ENCODE measurements at regions not wholly inside any gene's neighbourhood (a gene's known extent, or its start where the extent isn't known, plus 50 kb on each side); places are given as distances from the start of the nearest gene placed in this dataset.
"Not testable (repeated sequence)": the region's sequence is repeated elsewhere in the genome, so short reads cannot be mapped to it uniquely, and the experiment has no call there.

- FAIRE-seq = no peak
- DNase-seq (ENCODE audit: insufficient read length, low spot score) = no peak
- TF ChIP-seq POLR2A (IDR thresholded peaks at IDR 0.05; ENCODE audit: low read depth, low read length) = no peak
Measured at GRCh38 chr3:38957296-38957695, 94.4 kb downstream of the SCN11A start.

GRCh38 chr3:38952721-38953120 lies 99.0 kb downstream of the SCN11A start:
- no peak for DNase-seq (ENCODE audit: insufficient read length, low spot score)
- no peak for TF ChIP-seq POLR2A (IDR thresholded peaks at IDR 0.05; ENCODE audit: low read depth, low read length)
- FAIRE-seq = no peak

DNA sequence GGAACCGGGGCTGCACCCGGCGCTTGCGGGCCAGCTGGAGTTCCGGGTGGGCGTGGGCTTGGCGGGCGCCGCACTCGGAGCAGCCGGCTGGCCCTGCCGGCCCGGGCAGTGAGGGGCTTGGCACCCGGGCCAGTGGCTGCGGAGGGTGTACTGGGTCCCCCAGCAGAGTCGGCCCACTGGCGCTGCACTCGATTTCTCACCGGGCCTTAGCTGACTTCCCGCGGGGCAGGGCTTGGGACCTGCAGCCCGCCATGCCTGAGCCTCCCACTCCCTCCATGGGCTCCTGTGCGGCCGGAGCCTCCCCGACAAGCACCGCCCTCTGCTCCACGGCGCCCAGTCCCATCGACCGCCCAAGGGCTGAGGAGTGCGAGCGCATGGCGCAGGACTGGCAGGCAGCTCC lies 100.6 kb downstream of the SCN11A start:
- not testable (repeated sequence) for DNase-seq (ENCODE audit: insufficient read length, low spot score); FAIRE-seq

DNA sequence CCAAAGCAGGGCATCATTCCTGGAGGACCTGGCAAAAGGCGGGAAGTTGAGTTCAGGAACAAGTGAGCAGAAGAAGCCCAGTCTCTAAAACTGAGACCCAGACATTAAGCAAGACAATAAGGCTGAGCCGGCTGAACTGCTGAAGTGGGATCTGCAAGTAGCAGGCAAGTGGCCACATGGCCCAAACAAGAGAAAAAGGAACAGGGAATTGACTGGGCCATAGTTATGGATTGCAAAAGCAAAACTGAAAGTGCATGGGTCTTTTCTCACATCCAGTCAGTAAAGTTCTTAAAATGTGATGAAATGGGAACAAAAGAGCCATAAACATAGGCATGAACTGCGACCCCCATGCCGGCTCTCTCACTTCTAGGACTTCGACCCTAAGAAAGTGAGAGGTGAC lies 101.2 kb downstream of the SCN11A start:
- DNase-seq (ENCODE audit: insufficient read length, low spot score) (no peak), FAIRE-seq (no peak)

DNA sequence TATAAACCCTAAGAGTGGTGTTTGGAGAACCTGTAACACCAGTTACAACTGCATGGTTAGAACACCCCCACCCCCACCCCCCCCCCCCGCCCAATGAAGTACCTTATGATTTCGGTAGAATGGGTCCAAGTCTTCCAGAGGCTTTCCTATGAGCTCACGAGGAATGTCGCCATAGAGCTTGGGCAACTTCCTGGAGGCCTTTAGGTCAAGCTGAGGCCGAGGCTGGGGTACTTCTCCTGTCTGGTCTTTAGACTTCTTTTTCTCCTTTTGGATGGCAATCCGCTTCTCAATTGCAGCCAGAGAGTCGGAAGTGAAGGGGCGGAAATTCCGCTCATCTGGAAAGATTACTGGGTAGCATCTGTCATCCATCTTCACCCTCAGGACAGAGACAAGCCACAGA lies 101.8 kb downstream of the SCN11A start:
- FAIRE-seq (no peak), DNase-seq (ENCODE audit: insufficient read length, low spot score) (no peak)
- no peak for TF ChIP-seq POLR2A (IDR thresholded peaks at IDR 0.05; ENCODE audit: low read depth, low read length)

More for the DNA sequence above, 101.2 kb downstream of the SCN11A start:
- no peak for TF ChIP-seq POLR2A (IDR thresholded peaks at IDR 0.05; ENCODE audit: low read depth, low read length)

GRCh38 chr3:38940394-38940793 lies 111.3 kb downstream of the SCN11A start:
- no peak for TF ChIP-seq POLR2A (IDR thresholded peaks at IDR 0.05; ENCODE audit: low read depth, low read length)
- no peak for DNase-seq (ENCODE audit: insufficient read length, low spot score)
- FAIRE-seq = no peak

- FAIRE-seq = no peak
- DNase-seq (ENCODE audit: insufficient read length, low spot score) = no peak
- TF ChIP-seq POLR2A (IDR thresholded peaks at IDR 0.05; ENCODE audit: low read depth, low read length) = no peak
Measured at GRCh38 chr3:38925351-38925750, 109.3 kb upstream of the SCN10A start.

GRCh38 chr3:38916706-38917105 lies 100.7 kb upstream of the SCN10A start:
- no peak for TF ChIP-seq POLR2A (IDR thresholded peaks at IDR 0.05; ENCODE audit: low read depth, low read length)
- no peak for DNase-seq (ENCODE audit: insufficient read length, low spot score)
- FAIRE-seq = no peak

DNA sequence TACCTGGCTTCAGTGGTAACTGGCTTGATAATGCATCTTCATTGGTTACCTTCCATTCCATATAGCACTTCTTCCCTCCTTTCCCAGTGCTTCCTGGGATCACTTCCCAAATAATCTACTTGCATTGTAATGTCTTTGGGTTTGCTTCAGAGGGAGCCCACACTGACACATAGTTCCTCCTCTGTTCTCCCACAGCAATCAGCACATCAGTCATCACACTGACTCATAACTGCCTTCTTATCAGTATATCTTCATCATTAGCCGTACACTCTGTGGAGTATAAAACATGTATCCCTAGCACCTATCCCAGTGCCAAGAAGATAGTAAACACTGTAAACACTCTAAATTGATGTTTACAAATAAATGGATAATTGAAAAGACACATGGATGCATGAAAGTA lies 91.4 kb upstream of the SCN10A start:
- DNase-seq (ENCODE audit: insufficient read length, low spot score) (no peak), FAIRE-seq (no peak)
- no peak for TF ChIP-seq POLR2A (IDR thresholded peaks at IDR 0.05; ENCODE audit: low read depth, low read length)

- no peak for FAIRE-seq
- DNase-seq (ENCODE audit: insufficient read length, low spot score) = no peak
- no peak for TF ChIP-seq POLR2A (IDR thresholded peaks at IDR 0.05; ENCODE audit: low read depth, low read length)
Measured at GRCh38 chr3:38890426-38890825, 74.4 kb upstream of the SCN10A start.

DNA sequence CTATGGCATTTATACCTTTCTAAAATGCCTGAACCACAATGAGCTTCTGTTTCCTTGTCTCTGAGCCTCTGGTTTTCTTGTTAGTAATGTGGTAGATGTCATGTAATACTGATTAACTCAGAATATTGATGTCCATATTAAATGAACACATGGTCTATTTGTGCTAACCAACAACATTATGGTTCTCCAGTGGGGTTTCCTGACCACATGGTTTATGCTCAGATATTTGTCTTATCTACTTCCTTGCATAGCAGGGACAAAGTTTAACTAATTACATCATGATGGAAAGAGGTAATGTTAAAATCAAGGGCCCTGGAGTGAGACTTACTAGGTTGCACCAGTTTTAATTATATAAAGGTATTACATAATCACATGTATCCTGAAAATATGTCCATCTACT lies 62.6 kb upstream of the SCN10A start:
- DNase-seq (ENCODE audit: insufficient read length, low spot score) (no peak), FAIRE-seq (no peak)
- TF ChIP-seq POLR2A (IDR thresholded peaks at IDR 0.05; ENCODE audit: low read depth, low read length) = no peak

All from H54 (cell line).